Endothelial cell of umbilical vein (primary cell): ENCODE measurements at regions not wholly inside any gene's neighbourhood (a gene's known extent, or its start where the extent isn't known, plus 50 kb on each side); places are given as distances from the start of the nearest gene placed in this dataset.

ENCODE experiments used
- BruUV-seq: library from RNA; stranded (reverse); fragments of 400-500 nt; replicated peaks from 2 replicates; lab custom pipeline; 2021; lab: Mats Ljungman, UMichigan
- CTCF ChIA-PET: fragments of 300-600, 350-600 bp; sonication (Branson Sonifier 250); formaldehyde crosslinking; loops from one replicate; lab custom pipeline; 2021; ENCODE audit warnings: antibody characterized with exemption, inconsistent platforms; lab: Charles Lee
- POLR2A ChIA-PET: fragments of 300-600, 350-600 bp; sonication (Branson Sonifier 250); formaldehyde crosslinking; loops from one replicate; lab custom pipeline; 2021; ENCODE audit warnings: antibody characterized with exemption, inconsistent platforms; lab: Charles Lee
- DNase-seq: peaks from one replicate; pipeline ENCODE4 v3.0.0-alpha.2; 2011; ENCODE audit warnings: low read depth, low spot score
- FAIRE-seq: peaks from 2 replicates; lab custom pipeline; 2011; peaks lifted over from hg19 to GRCh38; lab: Jason Lieb, UNC
- H2AFZ ChIP-seq: 2 replicates; pipeline ENCODE4 v1.6.0; 2012; ENCODE audit warnings: low read depth, low read length, control low read depth, inconsistent platforms
- H3K27ac ChIP-seq: 2 replicates; pipeline ENCODE4 v1.5.1; 2011; ENCODE audit warnings: low read depth, mild to moderate bottlenecking, control low read depth, low read length, moderate library complexity; ENCODE audit not compliant: insufficient read depth
- H3K27me3 ChIP-seq, 2 experiments: 2 replicates each; pipeline versions ENCODE4 v1.6.0 to v1.6.1; 2011; ENCODE audit warnings: low read length in 2 of 2, mixed read lengths in 1 of 2; ENCODE audit not compliant: control insufficient read depth in 2 of 2, insufficient read depth in 2 of 2
- H3K36me3 ChIP-seq, 2 experiments: 2 replicates in 1 of 2; 3 replicates in 1 of 2; pipeline ENCODE4 v1.5.1; 2011; ENCODE audit warnings: low read length in 2 of 2, mild to moderate bottlenecking in 1 of 2, moderate library complexity in 1 of 2; ENCODE audit not compliant: control insufficient read depth in 2 of 2, insufficient read depth in 2 of 2; ENCODE audit errors: extremely low read depth in 1 of 2
- H3K4me1 ChIP-seq: 3 replicates; pipeline ENCODE4 v1.5.1; 2011; ENCODE audit warnings: mild to moderate bottlenecking, low read length; ENCODE audit not compliant: control insufficient read depth, insufficient read depth; ENCODE audit errors: extremely low read depth
- H3K4me2 ChIP-seq: 2 replicates; pipeline ENCODE4 v1.6.1; 2011; ENCODE audit warnings: low read length, control low read depth, mixed read lengths; ENCODE audit not compliant: insufficient read depth
- H3K4me3 ChIP-seq, 3 experiments: fragments of 200-600 bp in 1 of 3; sonication (generic), shearing (Covaris generic) in 1 of 3; replicated peaks in 1 of 3; 2 replicates each; pipeline ENCODE4 v1.5.1; 2011 to 2016; ENCODE audit warnings: control low read depth in 3 of 3, low read length in 3 of 3, mild to moderate bottlenecking in 2 of 3, inconsistent platforms in 1 of 3, low read depth in 1 of 3, moderate library complexity in 1 of 3; ENCODE audit not compliant: insufficient read depth in 1 of 3
- H3K79me2 ChIP-seq: 2 replicates; pipeline ENCODE4 v1.6.0; 2012; ENCODE audit warnings: low read length, inconsistent platforms; ENCODE audit not compliant: control insufficient read depth, insufficient read depth
- H3K9ac ChIP-seq: replicated peaks from 2 replicates; pipeline ENCODE3; 2011; ENCODE audit warnings: low read length, control low read depth; ENCODE audit not compliant: insufficient read depth; ENCODE audit errors: extremely low read depth
- H3K9me1 ChIP-seq: replicated peaks from 3 replicates; pipeline ENCODE4 v1.6.0; 2011; ENCODE audit warnings: mild to moderate bottlenecking, low read length; ENCODE audit not compliant: control insufficient read depth, insufficient read depth; ENCODE audit errors: extremely low read depth
- H3K9me3 ChIP-seq: replicated peaks from 2 replicates; pipeline ENCODE4 v1.5.1; 2012; ENCODE audit warnings: low read length, inconsistent platforms; ENCODE audit not compliant: control insufficient read depth, insufficient read depth
- H4K20me1 ChIP-seq: replicated peaks from 2 replicates; pipeline ENCODE3; 2011; ENCODE audit warnings: mild to moderate bottlenecking, low read length; ENCODE audit not compliant: control insufficient read depth, insufficient read depth; ENCODE audit errors: extremely low read depth
- CTCF ChIP-seq, 2 donors: IDR thresholded peaks; 1 replicate in 1 of 2; 2 replicates in 1 of 2; pipeline ENCODE4 v1.5.1; 2011; ENCODE audit warnings: low read length in 2 of 2, mild to moderate bottlenecking in 2 of 2, moderate library complexity in 2 of 2, control low read depth in 1 of 2, inconsistent platforms in 1 of 2, low read depth in 1 of 2; ENCODE audit not compliant: insufficient read depth in 1 of 2; ENCODE audit errors: extremely low read depth in 1 of 2
- EZH2 ChIP-seq: IDR thresholded peaks from 2 replicates; pipeline ENCODE4 v1.6.1; 2012; ENCODE audit warnings: borderline replicate concordance, low read depth, mild to moderate bottlenecking, moderate library complexity, low read length, inconsistent platforms; ENCODE audit not compliant: severe bottlenecking
- FOS ChIP-seq: IDR thresholded peaks from 2 replicates; pipeline ENCODE4 v1.6.1; 2011; ENCODE audit warnings: mild to moderate bottlenecking, low read length, moderate library complexity, borderline replicate concordance; ENCODE audit not compliant: insufficient read depth
- GATA2 ChIP-seq: IDR thresholded peaks from 2 replicates; pipeline ENCODE4 v1.7.0; 2011; ENCODE audit warnings: low read depth, mild to moderate bottlenecking, moderate library complexity, mixed read lengths, low read length; ENCODE audit not compliant: insufficient read length, insufficient read depth
- JUN ChIP-seq: IDR thresholded peaks from 2 replicates; pipeline ENCODE4 v1.6.1; 2011; ENCODE audit warnings: borderline replicate concordance, low read depth; ENCODE audit not compliant: insufficient read length, insufficient read depth
- MAX ChIP-seq: IDR thresholded peaks from 2 replicates; pipeline ENCODE4 v1.6.1; 2011; ENCODE audit not compliant: insufficient read depth, insufficient read length
- MYC ChIP-seq: IDR thresholded peaks from one replicate; pipeline ENCODE4 v1.6.1; 2011; ENCODE audit warnings: mild to moderate bottlenecking, low read depth, low read length
- POLR2A ChIP-seq: IDR thresholded peaks from 2 replicates; pipeline ENCODE4 v1.6.1; 2012; ENCODE audit warnings: low read depth, mild to moderate bottlenecking, control low read depth, low read length
- POLR2AphosphoS5 ChIP-seq: IDR thresholded peaks from 2 replicates; pipeline ENCODE4 v1.6.1; 2012; ENCODE audit warnings: low read depth, mild to moderate bottlenecking, control low read depth, low read length, moderate library complexity; ENCODE audit not compliant: insufficient read depth
- dilution Hi-C: fragments of 300-500 bp; cut with MboI; formaldehyde crosslinking; loops from one replicate; pipeline ENCODE4 v1.15.0; 2019; ENCODE audit warnings: low sequenced_read_pairs; ENCODE audit not compliant: extremely low pct_ligation_motif_present
- intact Hi-C: fragments of 100-400 bp; cut with micrococcal nuclease; formaldehyde crosslinking; loops from one replicate; pipeline ENCODE4 v1.10.0; 2022

- Histone ChIP-seq H3K9me3 (no peaks in the 10 kb centered on the region), H3K4me3 (no peak overlapping the region), H4K20me1 (no peaks in the 10 kb centered on the region), H3K27ac (no peak overlapping the region), H2AFZ (no peak overlapping the region), H3K4me2 (no peak overlapping the region), H3K4me1 (no peaks in the 10 kb centered on the region), H3K27me3 (no peaks in the 10 kb centered on the region), H3K9ac (no peak overlapping the region), H3K36me3 (no peaks in the 10 kb centered on the region), H3K79me2 (no peaks in the 10 kb centered on the region), H3K9me1 (no peaks in the 10 kb centered on the region)
- dilution Hi-C loops: no loop called here
- FAIRE-seq (no peak), DNase-seq (no peak)
- CTCF ChIA-PET: no interaction called here
- POLR2A ChIA-PET: no interaction called here
- TF ChIP-seq JUN (no peak), POLR2AphosphoS5 (no peak), POLR2A (no peak), EZH2 (no peak), FOS (no peak), GATA2 (no peak), CTCF (IDR thresholded peaks at IDR 0.05; ENCODE audit: extremely low read depth in 1 of 2, insufficient read depth in 1 of 2, low read depth in 1 of 2, low read length in 2 of 2) (no peak), MAX (no peak), MYC (no peak)
- intact Hi-C loops: no loop called here
- BruUV-seq: no TSS peak
Observed at GRCh38 chrX:63050225-63050624, 300.9 kb downstream of the SPIN4 start.
